Activated CD8-positive, alpha-beta T cell treated with anti-CD3 and anti-CD28 coated beads for 36 hours (primary cell): ENCODE measurements at regions not wholly inside any gene's neighbourhood (a gene's known extent, or its start where the extent isn't known, plus 50 kb on each side); places are given as distances from the start of the nearest gene placed in this dataset.
"Not testable (repeated sequence)": the region's sequence is repeated elsewhere in the genome, so short reads cannot be mapped to it uniquely, and the experiment has no call there.

ENCODE experiments used
- ATAC-seq: fragments of 200-7000 bp; cut with Tn5 transposase; one replicate; pipeline ENCODE4 v1.10.0; 2021; ENCODE audit warnings: mild to moderate bottlenecking, moderate library complexity
- CTCF ChIA-PET: fragments of 350-600 bp; sonication (Branson Sonifier 250); formaldehyde crosslinking; loops from one replicate; lab custom pipeline; 2021; ENCODE audit warnings: antibody characterized with exemption; lab: Charles Lee
- POLR2A ChIA-PET: fragments of 350-600 bp; sonication (Branson Sonifier 250); formaldehyde crosslinking; loops from one replicate; lab custom pipeline; 2021; ENCODE audit warnings: antibody characterized with exemption; lab: Charles Lee
- DNase-seq: peaks from one replicate; pipeline ENCODE4 v3.0.0-alpha.2; 2020
- H3K27ac Mint-ChIP-seq: one replicate; pipeline ENCODE4 v1.8.0; 2021; ENCODE audit warnings: mild to moderate bottlenecking, mixed read lengths
- H3K27me3 Mint-ChIP-seq: one replicate; pipeline ENCODE4 v1.8.0; 2021; ENCODE audit warnings: mixed read lengths
- H3K36me3 Mint-ChIP-seq: one replicate; pipeline ENCODE4 v1.8.0; 2021; ENCODE audit warnings: low read depth, mixed read lengths
- H3K4me1 Mint-ChIP-seq: one replicate; pipeline ENCODE4 v1.8.0; 2021; ENCODE audit warnings: low read depth, mixed read lengths
- H3K4me3 Mint-ChIP-seq: one replicate; pipeline ENCODE4 v1.8.0; 2021; ENCODE audit warnings: mild to moderate bottlenecking, moderate library complexity, mixed read lengths
- H3K9me3 Mint-ChIP-seq: one replicate; pipeline ENCODE4 v1.8.0; 2021; ENCODE audit warnings: mixed read lengths
- CTCF ChIP-seq: fragments of 200-600 bp; IDR thresholded peaks from one replicate; pipeline ENCODE4 v1.8.0; 2022; ENCODE audit warnings: antibody characterized with exemption, mild to moderate bottlenecking
- intact Hi-C: fragments of 100-400 bp; cut with micrococcal nuclease; formaldehyde crosslinking; loops from one replicate; pipeline ENCODE4 v1.10.0; 2022

- ChIA-PET CTCF (no interaction called here), POLR2A (no interaction called here)
- H3K4me3 Mint-ChIP-seq = no peak overlapping the region
- TF ChIP-seq CTCF = no peak
- no peaks in the 10 kb centered on the region for H3K36me3 Mint-ChIP-seq
- peaks cover 1% of the 10 kb centered on the region for H3K27me3 Mint-ChIP-seq
- H3K4me1 Mint-ChIP-seq = no peaks in the 10 kb centered on the region
- peaks cover 6% of the 10 kb centered on the region for H3K9me3 Mint-ChIP-seq
- DNase-seq = no peak
- no peak overlapping the region for H3K27ac Mint-ChIP-seq
- intact Hi-C loops = no loop called here
- ATAC-seq = no peak
Observed at GRCh38 chr6:148001844-148002642, 340.6 kb upstream of the SASH1 start.

GRCh38 chr6:148004651-148005050 is 338.0 kb upstream of the SASH1 start:
- H3K27ac Mint-ChIP-seq = no peak overlapping the region
- no peaks in the 10 kb centered on the region for H3K4me1 Mint-ChIP-seq
- ChIA-PET CTCF (no interaction called here), POLR2A (no interaction called here)
- no peaks in the 10 kb centered on the region for H3K36me3 Mint-ChIP-seq
- no peak overlapping the region for H3K4me3 Mint-ChIP-seq
- H3K27me3 Mint-ChIP-seq = peaks cover 1% of the 10 kb centered on the region
- intact Hi-C loops = no loop called here
- DNase-seq = no peak
- ATAC-seq = no peak
- H3K9me3 Mint-ChIP-seq = peaks cover 7% of the 10 kb centered on the region
- no peak for TF ChIP-seq CTCF

GRCh38 chr6:148005806-148006205 is 336.8 kb upstream of the SASH1 start:
- Mint-ChIP-seq H3K4me1 (no peaks in the 10 kb centered on the region), H3K4me3 (no peak overlapping the region), H3K27me3 (peaks cover 1% of the 10 kb centered on the region), H3K36me3 (no peaks in the 10 kb centered on the region), H3K9me3 (peaks cover 5% of the 10 kb centered on the region), H3K27ac (no peak overlapping the region)
- no peak for TF ChIP-seq CTCF
- ChIA-PET CTCF (no interaction called here), POLR2A (no interaction called here)
- no peak for DNase-seq
- intact Hi-C loops = no loop called here
- ATAC-seq = no peak

- CTCF ChIA-PET, H3K9me3 Mint-ChIP-seq, H3K4me3 Mint-ChIP-seq: not testable (repeated sequence)
Observed at GRCh38 chr6:148010516-148010915, 332.1 kb upstream of the SASH1 start.

GRCh38 chr6:148016013-148016412 is 326.6 kb upstream of the SASH1 start:
- H3K4me1 Mint-ChIP-seq = no peaks in the 10 kb centered on the region
- H3K4me3 Mint-ChIP-seq = no peak overlapping the region
- TF ChIP-seq CTCF = no peak
- ATAC-seq = no peak
- intact Hi-C loops = no loop called here
- no peaks in the 10 kb centered on the region for H3K36me3 Mint-ChIP-seq
- POLR2A ChIA-PET = no interaction called here
- H3K9me3 Mint-ChIP-seq = peaks cover 5% of the 10 kb centered on the region
- no peak for DNase-seq
- no peaks in the 10 kb centered on the region for H3K27me3 Mint-ChIP-seq
- H3K27ac Mint-ChIP-seq = no peak overlapping the region
- CTCF ChIA-PET = no interaction called here

More at GRCh38 chr6:148010516-148010915, 332.1 kb upstream of the SASH1 start:
- ATAC-seq, intact Hi-C loops, POLR2A ChIA-PET, DNase-seq, H3K36me3 Mint-ChIP-seq, H3K27me3 Mint-ChIP-seq, H3K27ac Mint-ChIP-seq, H3K4me1 Mint-ChIP-seq: not testable (repeated sequence)
